Peyer's patch (tissue), 4 donors: ENCODE measurements at regions not wholly inside any gene's neighbourhood (a gene's known extent, or its start where the extent isn't known, plus 50 kb on each side); places are given as distances from the start of the nearest gene placed in this dataset.

ENCODE experiments used
- DNase-seq, 3 donors: peaks; one replicate each; pipeline ENCODE4 v3.0.0-alpha.2; 2017 to 2019
- H3K27ac ChIP-seq, 4 donors: fragments of 200-600 bp; sonication (generic); one replicate each; pipeline ENCODE4 v1.5.1; 2016 to 2019
- H3K27me3 ChIP-seq, 2 donors: fragments of 200-600 bp; sonication (generic); one replicate each; pipeline ENCODE4 v1.5.1; 2019
- H3K36me3 ChIP-seq, 3 donors: fragments of 200-600 bp; sonication (generic); one replicate each; pipeline ENCODE4 v1.5.1; 2016 to 2019
- H3K4me1 ChIP-seq, 4 donors: fragments of 200-600 bp; sonication (generic); one replicate each; pipeline ENCODE4 v1.5.1; 2016 to 2019
- H3K4me3 ChIP-seq, 4 donors: fragments of 200-600 bp; sonication (generic); 1 replicate in 3 of 4; 2 replicates in 1 of 4; pipeline ENCODE4 v1.5.1; 2016 to 2019; ENCODE audit warnings: mild to moderate bottlenecking in 1 of 4
- H3K9me3 ChIP-seq, 4 donors: fragments of 200-600 bp; sonication (generic); one replicate each; pipeline ENCODE4 v1.5.1; 2016 to 2019; ENCODE audit warnings: mild to moderate bottlenecking in 1 of 4
- CTCF ChIP-seq, 6 experiments: fragments of 450-650 bp in 4 of 6; fragments of 200-600 bp in 2 of 6; sonication (generic) in 1 of 6; IDR thresholded peaks; one replicate each; pipeline ENCODE4 v1.5.1; 2017 to 2019; ENCODE audit warnings: antibody characterized with exemption in 6 of 6, mild to moderate bottlenecking in 3 of 6, moderate library complexity in 1 of 6
- POLR2A ChIP-seq, 2 donors: fragments of 450-650 bp; IDR thresholded peaks; one replicate each; pipeline ENCODE4 v1.5.1; 2017; ENCODE audit warnings: antibody characterized with exemption in 2 of 2, mild to moderate bottlenecking in 2 of 2, moderate library complexity in 2 of 2

GRCh38 chr18:67266246-67267237, 250.0 kb downstream of the DSEL start:
- no peak for TF ChIP-seq POLR2A (IDR thresholded peaks at IDR 0.05)

GRCh38 chr18:67265464-67266245, 250.9 kb downstream of the DSEL start:
- H3K27ac ChIP-seq = no peak overlapping the region
- no peaks in the 10 kb centered on the region for H3K9me3 ChIP-seq
- H3K4me1 ChIP-seq = peaks cover 0 to 2% (median 0%) of the 10 kb centered on the region in 4 donors
- H3K27me3 ChIP-seq = no peaks in the 10 kb centered on the region
- TF ChIP-seq POLR2A (IDR thresholded peaks at IDR 0.05) (no peak), CTCF (IDR thresholded peaks at IDR 0.05) (no peak)
- no peak overlapping the region for H3K4me3 ChIP-seq
- DNase-seq = no peak
- H3K36me3 ChIP-seq = no peaks in the 10 kb centered on the region

More at GRCh38 chr18:67266246-67267237, 250.0 kb downstream of the DSEL start:
- Histone ChIP-seq H3K27me3 (no peaks in the 10 kb centered on the region), H3K36me3 (no peaks in the 10 kb centered on the region), H3K4me3 (no peak overlapping the region), H3K4me1 (peaks cover 0 to 2% (median 0%) of the 10 kb centered on the region in 4 donors), H3K27ac (no peak overlapping the region), H3K9me3 (no peaks in the 10 kb centered on the region)
- DNase-seq = no peak

GRCh38 chr18:67261931-67262552, 254.5 kb downstream of the DSEL start:
- H3K27ac ChIP-seq = no peak overlapping the region
- TF ChIP-seq POLR2A (IDR thresholded peaks at IDR 0.05) (no peak), CTCF (IDR thresholded peaks at IDR 0.05) (no peak)

GRCh38 chr18:67260841-67261240, 255.7 kb downstream of the DSEL start:
- no peaks in the 10 kb centered on the region for H3K27me3 ChIP-seq
- no peaks in the 10 kb centered on the region for H3K36me3 ChIP-seq
- H3K9me3 ChIP-seq = no peaks in the 10 kb centered on the region
- no peaks in the 10 kb centered on the region for H3K4me1 ChIP-seq
- H3K4me3 ChIP-seq = no peak overlapping the region
- no peak for DNase-seq
- H3K27ac ChIP-seq = no peak overlapping the region
- TF ChIP-seq CTCF (IDR thresholded peaks at IDR 0.05) (no peak), POLR2A (IDR thresholded peaks at IDR 0.05) (no peak)

More at GRCh38 chr18:67261931-67262552, 254.5 kb downstream of the DSEL start:
- Histone ChIP-seq H3K36me3 (no peaks in the 10 kb centered on the region), H3K27me3 (no peaks in the 10 kb centered on the region), H3K4me3 (no peak overlapping the region), H3K9me3 (no peaks in the 10 kb centered on the region), H3K4me1 (peaks cover 0 to 1% (median 0%) of the 10 kb centered on the region in 4 donors)
- DNase-seq = no peak

GRCh38 chr18:67250776-67251424, 265.6 kb downstream of the DSEL start:
- DNase-seq = no peak
- Histone ChIP-seq H3K4me1 (no peaks in the 10 kb centered on the region), H3K27ac (no peak overlapping the region), H3K36me3 (no peaks in the 10 kb centered on the region), H3K9me3 (no peaks in the 10 kb centered on the region), H3K4me3 (no peak overlapping the region), H3K27me3 (no peaks in the 10 kb centered on the region)
- TF ChIP-seq POLR2A (IDR thresholded peaks at IDR 0.05) (no peak), CTCF (IDR thresholded peaks at IDR 0.05) (no peak)
